ENCODE measurements at regions not wholly inside any gene's neighbourhood (a gene's known extent, or its start where the extent isn't known, plus 50 kb on each side); places are given as distances from the start of the nearest gene placed in this dataset.

DNA sequence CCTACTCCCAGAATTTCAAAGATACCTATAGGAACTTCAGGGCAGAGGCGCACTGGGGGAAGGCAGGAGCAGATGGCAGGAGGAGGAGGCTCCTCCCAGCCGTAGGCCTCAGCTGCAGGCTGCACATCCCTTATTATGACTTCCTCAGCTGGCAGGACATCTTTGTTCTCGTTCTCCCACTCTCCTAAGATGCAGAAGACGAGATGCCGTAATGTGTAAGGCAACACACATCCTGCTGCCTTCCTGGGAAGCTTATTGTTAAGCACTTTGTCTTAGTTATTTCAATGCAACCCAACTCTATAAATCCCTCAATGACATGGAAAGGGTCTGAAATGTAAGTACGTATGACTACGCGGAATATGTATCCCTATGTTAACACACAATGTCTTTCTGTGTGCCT, 599.8 kb upstream of the MGMT start:
- DNase-seq = no peak

DNA sequence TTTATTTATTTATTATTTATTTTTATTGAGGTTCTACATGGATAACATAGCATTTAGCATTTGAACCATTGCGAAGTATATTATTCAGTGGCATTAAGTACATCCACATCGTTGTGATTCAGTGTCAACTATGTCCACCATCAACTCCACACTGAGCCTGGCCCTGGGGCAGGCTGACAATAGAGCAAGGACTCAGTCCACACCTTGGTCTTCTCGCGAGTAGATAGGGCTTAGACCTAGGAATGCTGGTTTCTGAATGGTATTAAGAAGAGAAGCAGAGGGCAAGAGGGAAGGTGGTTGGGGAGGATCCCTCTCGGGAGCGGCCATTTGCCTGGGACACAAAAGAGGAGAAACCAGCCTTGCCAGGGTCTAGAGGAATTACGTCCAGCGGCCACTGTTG, 599.2 kb upstream of the MGMT start:
- no peak for DNase-seq

DNA sequence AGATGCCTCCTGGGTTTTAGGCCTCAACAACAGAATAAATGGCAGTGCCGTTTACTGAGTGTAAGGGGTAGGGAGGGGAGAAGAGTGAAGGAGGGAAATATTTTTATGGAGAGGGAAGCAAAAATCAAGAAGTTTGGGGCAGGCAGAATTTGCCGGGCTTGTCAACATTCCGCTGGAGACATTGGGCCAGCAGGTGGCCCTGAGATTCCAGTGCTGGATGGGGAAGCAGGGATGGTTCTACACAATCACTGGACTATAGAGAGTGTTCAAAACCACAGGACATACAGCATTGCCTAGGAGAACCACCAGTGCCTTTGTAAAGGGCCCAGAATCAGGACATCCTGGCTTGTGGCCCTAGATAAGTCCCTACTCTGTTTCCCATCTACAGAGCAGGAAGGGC, 598.6 kb upstream of the MGMT start:
- DNase-seq = no peak

DNA sequence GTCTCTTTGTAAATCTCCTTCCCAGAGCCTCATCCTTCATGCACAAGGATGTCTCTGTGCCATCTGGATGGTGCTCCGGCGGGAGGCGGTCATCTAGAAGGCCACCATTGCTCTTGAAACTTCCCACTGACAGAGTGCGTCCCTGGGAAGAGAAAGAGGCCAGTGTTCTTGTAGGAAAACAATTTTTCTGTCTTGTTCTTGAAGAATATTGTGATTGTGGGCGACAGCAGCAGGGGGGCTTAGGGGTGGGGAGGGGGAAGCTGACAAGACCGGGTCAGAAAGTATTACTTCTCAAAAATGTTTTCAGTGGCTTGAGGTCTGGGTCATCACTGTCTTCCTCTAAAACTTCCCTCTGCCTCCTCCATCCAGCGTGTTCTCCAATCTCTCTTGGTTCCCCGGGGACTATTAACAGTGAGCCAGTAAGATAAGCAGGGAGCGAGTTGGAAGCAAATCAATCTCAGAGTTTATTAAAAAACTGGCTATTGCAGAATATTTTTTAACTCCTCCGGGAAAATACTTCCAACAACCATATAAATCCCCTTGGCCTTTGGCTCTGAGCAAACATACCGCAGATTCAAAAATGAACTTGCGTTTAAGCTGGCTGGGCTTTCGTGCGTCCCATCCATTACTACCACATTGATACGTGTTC, 597.8 kb upstream of the MGMT start:
- no peak for DNase-seq

DNA sequence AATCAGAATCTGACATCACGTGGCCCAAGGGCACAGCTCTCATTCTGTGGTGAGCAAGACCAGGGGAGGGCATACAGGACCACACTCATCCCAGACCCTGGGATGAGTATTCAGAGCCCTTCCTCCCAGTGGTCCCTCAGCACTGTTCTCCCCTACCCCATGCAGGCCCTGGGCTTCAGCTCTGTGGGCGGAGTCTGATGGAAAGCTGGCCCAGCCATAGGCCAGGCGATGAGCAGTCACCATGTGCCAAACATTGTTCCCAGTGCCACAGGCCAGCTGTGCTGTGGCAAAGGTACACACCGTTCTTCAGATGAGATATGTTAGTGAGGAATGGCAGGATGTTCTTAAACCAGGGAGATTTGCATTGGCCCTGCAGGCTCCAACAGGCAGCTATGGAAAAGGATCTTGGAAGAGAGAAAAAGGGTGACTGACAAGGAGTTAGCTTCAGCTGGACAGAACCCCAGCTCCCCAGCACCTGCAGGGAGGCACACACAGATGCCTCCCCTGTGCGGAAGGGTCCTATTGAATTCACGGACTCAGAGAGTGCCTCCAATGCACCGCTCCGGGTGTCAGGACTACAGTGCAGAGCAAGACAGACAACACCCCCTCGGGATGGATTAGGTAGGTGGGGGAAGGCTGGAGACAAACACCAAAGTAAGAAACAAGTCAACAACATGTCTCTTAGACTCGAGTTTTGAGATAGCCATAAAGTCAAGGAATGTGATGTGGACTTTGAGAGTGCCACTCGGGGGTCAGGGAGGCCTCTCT, 596.0 kb upstream of the MGMT start:
- DNase-seq = no peak

DNA sequence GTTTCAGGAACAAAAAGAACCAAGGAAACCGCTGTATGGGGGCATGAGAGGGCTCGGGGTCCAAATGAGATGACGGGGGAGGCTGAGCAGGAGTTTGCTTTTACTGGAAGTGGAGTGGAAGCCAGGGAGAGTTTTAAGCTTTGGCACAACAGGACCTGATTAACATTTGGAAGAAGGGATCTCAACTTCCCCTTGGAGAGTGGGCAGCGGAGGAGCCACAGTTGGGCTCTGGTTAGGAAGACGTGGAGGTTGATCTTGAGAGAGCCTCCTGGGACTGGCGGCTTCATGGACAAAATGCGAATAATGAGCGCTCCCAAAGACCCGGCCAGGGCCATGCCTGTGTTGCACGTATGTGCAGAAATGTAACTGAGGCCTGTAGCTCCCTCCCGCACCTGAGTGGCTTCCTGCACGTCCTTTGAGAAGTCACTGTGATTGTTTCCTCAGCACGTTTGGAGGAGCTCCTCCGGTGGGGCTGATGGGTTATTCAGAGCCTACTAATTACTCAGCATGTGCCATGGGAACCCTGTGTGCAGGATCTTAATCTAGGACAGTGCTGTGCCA, 595.3 kb upstream of the MGMT start:
- DNase-seq = no peak

DNA sequence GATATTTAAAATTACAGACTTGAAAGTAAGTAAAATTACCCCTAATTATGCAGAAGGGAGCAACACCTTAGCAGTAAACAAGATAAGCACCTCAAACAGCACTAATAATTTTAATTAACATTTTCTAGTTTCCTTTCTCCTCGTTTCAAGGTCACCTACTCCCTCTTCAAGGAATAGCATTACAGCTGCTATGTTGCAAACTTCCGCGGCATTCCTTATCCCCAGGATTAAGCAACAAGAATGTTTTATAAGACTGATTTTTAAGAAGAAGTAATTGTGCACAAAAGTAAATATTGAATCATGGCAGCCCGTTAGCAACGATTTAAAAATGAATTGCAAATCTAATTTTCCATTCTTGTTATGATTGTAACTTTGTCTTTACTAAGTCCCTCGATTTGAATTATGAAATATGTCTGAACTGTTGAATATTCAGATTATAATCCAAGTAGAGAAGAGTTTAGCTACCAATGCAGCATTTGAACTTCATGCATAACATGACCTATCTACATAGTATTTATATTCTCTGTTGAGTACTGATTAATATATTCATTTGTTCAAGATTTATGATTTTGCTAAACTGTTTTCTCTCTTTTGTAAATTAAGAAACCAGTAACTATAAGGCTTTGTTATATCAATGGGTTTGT, 593.5 kb upstream of the MGMT start:
- no peak for DNase-seq

DNA sequence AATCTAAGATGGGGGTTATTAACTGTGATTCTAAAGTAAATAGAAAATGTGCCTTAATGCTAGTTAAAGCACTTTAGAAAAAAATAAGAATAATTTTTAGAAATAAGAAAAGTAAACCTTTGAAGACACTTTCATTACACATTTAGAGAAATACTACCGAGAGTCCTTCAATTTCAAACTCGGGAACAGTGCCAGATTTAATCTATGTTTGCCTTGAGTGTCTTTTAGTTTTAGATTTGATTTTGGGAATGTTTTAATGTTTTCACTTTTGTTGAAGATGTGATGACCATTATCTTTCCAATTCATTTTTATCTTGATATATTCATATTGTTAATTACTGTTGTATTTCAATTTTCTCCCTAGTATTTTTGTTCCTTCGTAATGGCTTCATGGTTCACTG, 592.7 kb upstream of the MGMT start:
- DNase-seq = no peak

DNA sequence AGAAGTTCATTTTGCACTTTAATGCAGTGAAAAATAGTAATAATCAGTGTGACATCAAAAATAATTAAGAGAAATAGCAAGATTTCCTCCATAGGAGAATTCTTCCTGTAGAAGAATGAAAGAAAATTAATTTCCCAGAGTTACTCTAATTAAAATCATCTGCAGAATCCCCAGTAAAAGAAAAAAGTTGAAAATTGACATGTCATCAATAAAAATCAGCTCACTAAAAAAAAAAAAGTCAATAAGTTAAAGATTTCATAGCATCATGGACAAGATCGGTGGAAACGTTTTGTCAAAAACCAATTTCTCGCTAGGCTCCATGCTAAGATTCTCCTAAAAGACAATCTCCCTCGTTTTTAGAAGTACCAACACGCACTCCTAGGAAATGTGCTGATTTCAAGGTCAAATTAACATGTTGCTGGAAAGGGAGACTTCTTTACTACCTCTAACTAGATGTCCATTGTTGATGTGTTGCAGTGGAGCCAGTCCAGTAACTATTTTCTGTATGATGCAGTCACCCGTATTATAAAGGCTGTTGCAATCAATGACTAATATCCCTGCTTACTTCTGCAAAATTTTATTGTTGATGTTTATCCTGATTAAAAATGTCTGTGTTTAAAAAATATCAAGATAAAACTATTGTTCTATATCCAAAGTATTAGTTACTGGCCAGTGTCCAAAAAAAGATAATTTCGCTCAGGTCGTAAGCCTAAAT, 591.9 kb upstream of the MGMT start:
- no peak for DNase-seq

DNA sequence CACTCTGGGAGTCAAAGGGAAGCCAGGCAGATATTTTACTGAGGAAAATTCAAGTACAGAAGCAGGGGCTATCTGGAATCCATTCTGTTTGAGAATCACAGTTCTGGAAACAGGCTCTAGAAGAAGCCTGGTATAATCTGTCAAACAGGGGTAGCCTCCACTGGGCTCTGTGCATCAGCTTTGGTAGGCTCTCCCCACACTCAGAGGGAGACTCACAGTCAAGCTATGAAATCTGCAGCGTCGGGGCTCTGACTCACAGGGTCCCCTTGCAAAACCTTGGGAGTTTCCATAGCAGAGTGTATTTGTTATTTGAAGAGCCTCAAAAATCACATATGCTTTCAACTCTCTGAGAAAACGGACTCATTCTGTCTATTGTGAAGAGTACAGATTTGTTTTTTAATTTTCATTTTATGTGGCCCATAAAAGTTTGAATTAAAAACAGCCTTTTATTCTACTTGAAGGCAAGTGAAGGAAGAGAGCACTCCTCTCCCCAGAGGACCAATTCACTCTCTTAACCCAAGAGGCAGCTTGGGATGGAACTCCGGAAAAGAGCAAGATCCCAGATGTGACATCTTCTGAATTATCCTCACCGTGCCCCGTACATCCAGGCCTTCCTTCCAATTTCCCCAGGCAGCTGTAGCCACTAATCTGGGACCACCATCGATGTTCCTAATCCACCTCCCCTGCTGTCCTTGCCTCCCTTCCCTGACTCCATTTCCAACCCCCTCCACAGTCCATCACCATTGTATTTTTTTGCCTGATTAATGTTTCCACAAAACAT, 590.9 kb upstream of the MGMT start:
- DNase-seq = no peak

DNA sequence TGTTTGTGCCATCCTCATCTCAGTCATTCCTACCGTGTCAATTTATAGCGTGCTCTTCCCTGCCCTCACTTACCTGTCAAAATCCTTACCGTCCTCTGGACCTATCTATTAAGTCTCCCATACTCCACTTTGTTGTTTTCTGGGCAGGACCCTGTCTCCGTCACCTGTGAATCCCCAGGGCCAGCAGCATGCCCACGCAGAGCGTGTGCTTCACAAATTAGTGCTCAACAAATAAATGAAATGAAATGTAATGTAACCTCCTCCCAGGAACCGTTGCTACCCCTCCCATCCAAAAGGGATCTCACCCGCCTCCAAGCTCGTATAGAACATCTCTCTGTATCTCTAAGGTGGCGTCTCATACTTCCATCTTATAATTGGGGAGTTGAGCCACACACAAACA, 589.9 kb upstream of the MGMT start:
- DNase-seq = no peak

DNA sequence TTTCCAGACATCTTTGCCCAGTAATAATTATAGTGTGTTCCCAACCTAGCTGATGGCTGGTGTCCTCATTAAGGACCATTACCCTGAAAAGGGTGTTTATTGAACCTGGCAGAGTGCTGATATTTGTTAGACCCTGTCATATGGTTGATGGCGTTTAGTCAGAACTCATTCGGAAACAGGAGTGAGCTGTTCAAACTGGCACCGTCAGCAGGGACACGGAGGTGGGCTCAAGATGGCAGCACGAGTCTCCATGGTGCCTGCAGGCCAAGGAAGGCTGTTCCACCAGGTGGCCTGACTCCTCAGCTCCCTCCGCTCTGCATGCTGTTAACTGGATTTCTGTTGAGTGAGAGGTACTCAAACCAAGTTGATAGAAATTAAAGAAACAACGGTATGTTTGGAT, 589.1 kb upstream of the MGMT start:
- DNase-seq = no peak

DNA sequence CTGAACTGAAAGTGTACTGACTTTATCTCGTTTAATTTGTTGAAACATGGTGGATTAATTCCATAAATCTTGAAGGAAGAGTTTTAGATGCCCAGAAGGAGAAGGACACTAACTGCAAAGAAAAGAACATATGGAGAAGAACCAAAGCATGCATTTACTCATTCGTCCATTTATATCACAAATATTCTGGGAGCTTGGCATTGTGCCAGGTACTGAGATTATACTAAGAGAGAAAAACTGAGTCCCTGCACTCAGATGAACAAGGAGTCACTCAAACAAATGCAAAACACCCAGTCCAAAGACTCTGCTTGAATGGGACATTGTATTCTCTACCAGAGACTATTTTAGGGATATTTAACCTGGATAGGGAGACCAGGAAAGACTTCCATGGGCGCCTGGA, 588.0 kb upstream of the MGMT start:
- DNase-seq = no peak

DNA sequence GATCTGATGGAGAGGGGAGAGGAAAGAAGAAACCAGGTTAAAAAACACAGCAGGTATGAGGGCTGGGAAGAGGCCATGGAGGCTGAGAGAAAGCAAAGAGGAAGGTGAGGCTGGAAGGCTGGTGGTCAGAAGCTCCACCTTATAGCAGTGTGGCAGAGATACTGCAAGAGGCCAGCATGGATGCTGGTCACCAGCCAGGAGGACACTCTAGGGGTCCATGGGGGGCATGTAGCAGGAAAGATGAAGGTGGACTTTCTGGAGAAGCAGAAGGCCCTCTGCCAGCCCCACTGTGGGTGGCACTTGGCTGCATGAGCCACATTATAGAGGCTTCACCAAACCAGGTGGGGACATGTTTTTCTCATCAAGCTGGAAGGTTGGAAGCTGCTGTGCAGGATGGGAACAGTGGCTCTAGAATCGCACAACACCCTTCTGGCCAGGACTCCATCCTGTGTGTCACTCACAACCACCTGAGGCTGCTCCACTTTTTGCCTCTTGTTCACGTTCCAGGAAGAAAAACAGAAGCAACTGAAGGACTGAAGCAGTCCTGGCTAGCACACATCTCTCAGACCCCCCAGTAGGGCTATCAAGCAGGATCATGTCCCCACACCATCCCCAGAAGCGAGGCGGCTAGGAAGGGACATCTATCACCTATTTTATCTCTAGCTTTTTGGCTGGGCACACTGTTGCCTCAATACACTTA, 587.5 kb upstream of the MGMT start:
- DNase-seq = no peak

DNA sequence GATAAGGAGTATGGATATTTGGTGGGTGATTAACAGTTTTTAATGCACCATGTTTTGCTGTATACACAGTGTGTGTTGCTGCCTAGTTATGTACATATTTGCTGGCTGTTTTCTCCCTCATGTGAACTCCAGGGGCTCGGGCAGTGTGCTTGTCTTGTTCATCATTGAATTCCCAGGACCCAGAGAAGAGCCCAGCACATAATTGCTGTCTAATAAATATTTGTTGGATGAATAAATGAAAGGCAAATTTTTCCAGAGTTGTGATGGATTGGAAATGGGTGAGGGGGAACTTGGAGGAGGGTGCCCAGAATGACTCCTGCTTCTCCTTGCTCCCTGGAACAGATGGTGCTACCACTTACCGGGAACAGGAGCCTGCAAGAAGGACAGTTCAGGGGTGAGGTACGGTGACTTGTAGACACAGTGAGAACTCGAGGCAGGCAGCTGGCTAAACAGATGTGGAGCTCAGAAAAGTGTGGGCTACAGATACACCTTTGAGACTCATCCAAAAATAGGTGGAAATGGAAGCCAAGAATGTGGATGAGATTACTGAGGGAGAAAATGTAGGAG, 586.8 kb upstream of the MGMT start:
- no peak for DNase-seq

DNA sequence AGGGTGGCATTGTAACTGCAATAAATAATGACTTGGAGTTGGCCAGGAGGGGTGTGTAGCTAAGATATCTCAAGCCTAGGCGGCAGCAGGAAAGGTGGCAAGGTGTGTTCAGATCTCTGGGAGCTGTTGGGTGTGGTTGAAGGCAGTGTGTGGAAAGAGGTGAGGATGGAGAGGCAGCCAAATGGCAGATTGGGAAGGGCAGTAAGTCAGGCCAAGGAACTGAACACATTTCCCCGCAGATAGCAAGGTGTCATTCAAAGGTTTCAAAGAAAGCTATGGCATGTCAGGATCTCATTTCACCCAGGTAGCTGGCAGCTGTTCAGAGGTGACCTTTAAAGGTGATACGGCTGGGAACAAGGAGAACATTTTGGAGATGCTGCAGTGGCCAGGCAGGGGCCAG, 586.0 kb upstream of the MGMT start:
- no peak for DNase-seq

DNA sequence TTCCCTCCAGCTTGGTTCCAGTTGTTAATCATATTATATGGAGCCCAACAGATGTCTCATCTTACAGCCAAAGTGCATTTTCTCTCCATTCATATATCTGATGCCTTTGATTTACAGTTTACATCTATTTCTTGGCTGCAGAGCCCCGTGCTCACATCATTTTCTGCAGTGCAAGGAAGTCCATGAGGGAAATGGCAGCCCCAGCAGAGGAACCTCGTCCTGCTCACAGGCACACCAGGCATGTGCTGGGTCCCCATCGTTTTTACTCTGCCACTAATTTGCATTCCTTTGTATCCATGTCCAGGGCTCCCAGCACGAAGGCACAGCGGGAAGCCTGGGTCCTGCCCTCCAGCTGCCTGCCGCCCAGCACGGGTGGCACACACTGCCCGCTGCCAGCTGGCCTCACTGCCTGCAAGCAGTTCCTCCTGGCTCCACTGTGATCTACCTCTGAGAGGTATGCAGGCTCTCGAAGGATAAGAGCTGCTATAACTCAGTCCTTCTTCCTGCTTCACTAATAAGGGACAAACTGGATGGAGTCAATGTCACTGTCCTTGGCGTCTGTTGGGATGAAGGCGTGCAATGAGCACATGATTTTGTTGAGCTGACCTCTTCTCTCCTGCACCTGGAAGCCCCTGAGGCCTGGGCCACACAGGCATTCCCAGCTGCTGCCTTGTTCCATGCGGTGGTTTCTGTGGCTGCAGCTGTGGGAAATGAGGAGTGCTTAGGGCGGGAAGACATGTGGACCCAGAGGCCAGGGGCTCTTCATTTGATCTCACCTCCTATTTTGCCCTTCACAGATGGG, 583.6 kb upstream of the MGMT start:
- no peak for DNase-seq

DNA sequence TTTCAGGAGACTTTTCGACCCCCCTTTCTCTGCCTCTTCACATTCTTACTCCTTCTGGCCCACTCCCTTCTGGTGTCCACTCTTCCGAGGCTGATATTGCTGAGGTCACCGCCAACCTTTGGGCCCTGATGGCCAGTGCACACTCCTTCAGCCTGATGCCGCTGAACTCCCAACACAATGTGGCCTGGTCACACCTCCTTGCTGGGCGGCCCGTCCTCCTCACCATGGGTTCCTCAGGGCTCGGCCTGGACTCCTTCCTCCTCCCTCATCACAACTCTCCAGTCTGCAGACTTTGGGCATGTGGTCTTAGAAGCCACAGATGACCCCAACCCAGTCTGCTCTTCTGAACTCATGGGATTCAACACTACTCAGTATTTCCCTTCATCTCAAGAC, 583.0 kb upstream of the MGMT start:
- DNase-seq = no peak

DNA sequence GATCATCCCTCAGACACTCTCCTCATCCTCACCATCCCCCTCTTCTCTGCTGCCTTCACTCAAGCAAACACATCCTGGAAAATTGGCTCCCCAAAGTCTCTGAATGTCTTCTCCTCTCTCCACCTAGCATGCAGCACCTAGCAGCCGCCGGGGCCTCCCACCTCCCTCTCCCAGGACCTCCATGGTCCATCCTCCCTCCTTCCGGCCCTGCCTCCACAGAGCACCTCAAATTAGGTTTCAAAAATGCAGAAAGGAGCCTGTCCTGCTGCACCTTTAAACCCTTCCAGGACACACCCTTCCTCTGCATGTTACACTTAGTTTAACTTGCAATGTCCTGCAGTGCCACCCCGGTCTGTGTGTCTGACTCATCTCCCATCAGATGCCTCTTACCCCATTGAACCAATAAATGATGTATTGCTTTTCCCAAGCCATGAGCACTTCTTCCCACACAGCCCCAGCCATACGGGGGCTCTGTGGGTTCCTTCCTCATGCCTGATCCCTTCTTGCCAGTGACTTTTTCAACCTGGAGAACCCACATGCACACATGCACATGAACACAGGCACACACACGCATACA, 582.5 kb upstream of the MGMT start:
- no peak for DNase-seq
